ENCODE measurements at regions not wholly inside any gene's neighbourhood (a gene's known extent, or its start where the extent isn't known, plus 50 kb on each side); places are given as distances from the start of the nearest gene placed in this dataset.

DNA sequence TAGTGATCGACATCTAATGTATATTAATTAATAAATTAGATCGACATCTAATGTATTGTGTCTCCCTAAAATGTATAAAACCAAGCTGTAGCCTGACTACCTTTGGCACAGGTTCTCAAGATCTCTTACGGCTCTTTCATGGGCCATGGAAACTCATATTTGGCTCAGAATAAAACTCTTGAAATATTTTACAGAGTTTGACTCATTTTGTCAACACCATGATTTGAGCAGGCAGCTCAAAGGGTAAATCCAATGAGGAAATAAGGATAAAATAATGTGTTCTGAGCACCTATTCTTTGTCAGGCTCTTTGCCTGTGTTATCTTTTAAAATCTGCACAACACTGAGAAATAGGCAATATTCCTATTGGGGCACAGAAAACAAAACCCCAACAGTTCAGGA is 223.4 kb upstream of the DUSP10 start:
- Histone ChIP-seq H3K79me1 (ENCODE audit: low read depth, low read length) (no peaks in the 10 kb centered on the region), H3K23ac (ENCODE audit: insufficient read length) (no peak overlapping the region), H3K27ac (ENCODE audit: low read depth, low read length) (no peak overlapping the region), H4K91ac (replicated peaks; ENCODE audit: insufficient read length, low read length) (peak overlapping the region; percentile 73), H3K36me3 (ENCODE audit: control insufficient read depth in 2 of 4, insufficient read depth in 4 of 4, low read length in 3 of 4) (no peaks in the 10 kb centered on the region), H3K4me1 (replicated peaks in 1 of 4; ENCODE audit: control insufficient read depth in 3 of 4, insufficient read depth in 4 of 4, low read length in 3 of 4) (peaks cover 0 to 3% (median 0%) of the 10 kb centered on the region in 4 experiments; a peak in 2 of 7 replicates), H3K23me2 (ENCODE audit: low read depth, low read length) (no peaks in the 10 kb centered on the region), H2AK5ac (ENCODE audit: low read depth, low read length) (no peak overlapping the region), H2BK5ac (ENCODE audit: low read depth, low read length) (no peak overlapping the region), H3K56ac (replicated peaks; ENCODE audit: insufficient read length, low read depth, low read length) (no peak overlapping the region), H3K14ac (ENCODE audit: insufficient read length) (no peak overlapping the region), H3K79me2 (ENCODE audit: control insufficient read depth in 1 of 2, insufficient read depth in 2 of 2, low read length in 2 of 2) (no peaks in the 10 kb centered on the region), H3K27me3 (replicated peaks in 1 of 4; ENCODE audit: control insufficient read depth in 3 of 4, extremely low read depth in 1 of 4, insufficient read depth in 3 of 4, low read length in 3 of 4) (no peaks in the 10 kb centered on the region), H3K4me2 (ENCODE audit: insufficient read depth in 1 of 2, low read depth in 2 of 2, low read length in 2 of 2) (no peak overlapping the region), H3K9me3 (ENCODE audit: insufficient read depth in 2 of 2, low read depth in 1 of 2, low read length in 1 of 2) (no peaks in the 10 kb centered on the region), H4K20me1 (replicated peaks in 1 of 2; ENCODE audit: control insufficient read depth in 1 of 2, insufficient read depth in 2 of 2, low read length in 2 of 2) (no peaks in the 10 kb centered on the region), H4K5ac (ENCODE audit: insufficient read length, low read depth, low read length) (no peak overlapping the region), H2BK12ac (ENCODE audit: low read depth, low read length) (no peak overlapping the region), H3K4me3 (ENCODE audit: extremely low read depth in 1 of 4, insufficient read depth in 2 of 4, low read depth in 3 of 4, low read length in 4 of 4) (no peak overlapping the region), H3K9ac (replicated peaks in 1 of 4; ENCODE audit: extremely low read depth in 1 of 4, low read depth in 3 of 4, low read length in 3 of 4) (no peak overlapping the region), H3K4ac (replicated peaks; ENCODE audit: insufficient read length, low read depth, low read length) (peak overlapping the region; percentile 74), H2BK120ac (replicated peaks; ENCODE audit: low read depth, low read length) (peak overlapping the region; percentile 47), H2BK15ac (ENCODE audit: low read length) (no peak overlapping the region), H3K18ac (ENCODE audit: extremely low read depth, low read length) (no peak overlapping the region; the same call in 1 of the 2 replicates), H2AFZ (ENCODE audit: low read length) (no peak overlapping the region), H4K8ac (ENCODE audit: extremely low read depth, insufficient read depth, low read length) (no peak overlapping the region), H2BK20ac (ENCODE audit: low read length) (no peak overlapping the region)
- ChIA-PET CTCF (ENCODE audit: partially characterized antibody) (interaction anchor here (1.3 kb wide), 1 partner anchor 14 kb away, joined by 3 read pairs; no protein-coding TSS in a partner anchor), POLR2A (ENCODE audit: partially characterized antibody) (interaction anchor here (0.7 kb wide), 1 partner anchor 19 kb away, joined by 3 read pairs; no protein-coding TSS in a partner anchor)
- FAIRE-seq: no peak
- 96% methylated on average over 3 of the region's 3 CpGs; no CpG with 5 or more reads in 1 of the 2 experiments for WGBS, 2 experiments (ENCODE audit: extremely low coverage in 1 of 2, insufficient coverage in 1 of 2, insufficient read length in 1 of 2, insufficient replicate concordance in 2 of 2, low coverage in 1 of 2, low lambda C conversion rate in 2 of 2, missing lambda C conversion rate in 1 of 2)
- DNase-seq (ENCODE audit: low read depth in 1 of 2, low spot score in 2 of 2): no peak
- TF ChIP-seq CEBPB (IDR thresholded peaks at IDR 0.05; ENCODE audit: low read depth, low read length) (no peak), SIX5 (IDR thresholded peaks at IDR 0.05; ENCODE audit: low read depth, low read length) (no peak), TAF1 (IDR thresholded peaks at IDR 0.05; ENCODE audit: low read depth, low read length) (no peak), RAD21 (IDR thresholded peaks at IDR 0.05 in 1 of 2, conservative IDR thresholded peaks at IDR 0.05 in 1 of 2; ENCODE audit: low read depth in 2 of 2, low read length in 2 of 2) (no peak), JUND (IDR thresholded peaks at IDR 0.05; ENCODE audit: low read length) (no peak), CHD1 (IDR thresholded peaks at IDR 0.05; ENCODE audit: low read depth, low read length) (no peak), ASH2L (IDR thresholded peaks at IDR 0.05; ENCODE audit: low read length) (no peak), GTF2F1 (IDR thresholded peaks at IDR 0.05; ENCODE audit: borderline replicate concordance, low read depth, low read length) (no peak), SP2 (IDR thresholded peaks at IDR 0.05; ENCODE audit: low read length) (no peak), EGR1 (IDR thresholded peaks at IDR 0.05; ENCODE audit: borderline replicate concordance, low read depth, low read length) (no peak), POU5F1 (IDR thresholded peaks at IDR 0.05; ENCODE audit: low read depth, low read length) (no peak), EZH2 (IDR thresholded peaks at IDR 0.05; ENCODE audit: low read depth, low read length, severe bottlenecking) (no peak), YY1 (IDR thresholded peaks at IDR 0.05; ENCODE audit: low read depth, low read length) (no peak), SIRT6 (IDR thresholded peaks at IDR 0.05; ENCODE audit: low read length) (no peak), KDM1A (IDR thresholded peaks at IDR 0.05; ENCODE audit: borderline replicate concordance, low read length) (no peak)
- TF ChIP-seq, protein P1, sequence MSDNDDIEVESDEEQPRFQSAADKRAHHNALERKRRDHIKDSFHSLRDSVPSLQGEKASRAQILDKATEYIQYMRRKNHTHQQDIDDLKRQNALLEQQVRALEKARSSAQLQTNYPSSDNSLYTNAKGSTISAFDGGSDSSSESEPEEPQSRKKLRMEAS (IDR thresholded peaks at IDR 0.05): no peak

All from H1 (cell line).